Activated B cell treated with CpG ODN at 0.5 μM for 24 hours (primary cell): ENCODE measurements at regions not wholly inside any gene's neighbourhood (a gene's known extent, or its start where the extent isn't known, plus 50 kb on each side); places are given as distances from the start of the nearest gene placed in this dataset.

Source experiments
- ATAC-seq: fragments of 200-7000 bp; cut with Tn5 transposase; one replicate; pipeline ENCODE4 v1.10.0; 2021; ENCODE audit warnings: low read depth, mild to moderate bottlenecking, moderate library complexity
- CTCF ChIA-PET: fragments of 350-600 bp; sonication (Branson Sonifier 250); formaldehyde crosslinking; loops from one replicate; lab custom pipeline; 2021; ENCODE audit warnings: antibody characterized with exemption; lab: Charles Lee
- POLR2A ChIA-PET: fragments of 350-600 bp; sonication (Branson Sonifier 250); formaldehyde crosslinking; loops from one replicate; lab custom pipeline; 2021; ENCODE audit warnings: antibody characterized with exemption; lab: Charles Lee
- DNase-seq: peaks from one replicate; pipeline ENCODE4 v3.0.0; 2022
- H3K27ac Mint-ChIP-seq: one replicate; pipeline ENCODE4 v1.8.0; 2020; ENCODE audit warnings: mixed read lengths
- H3K27me3 Mint-ChIP-seq: one replicate; pipeline ENCODE4 v1.8.0; 2021; ENCODE audit warnings: mixed read lengths
- H3K36me3 Mint-ChIP-seq: one replicate; pipeline ENCODE4 v1.8.0; 2021; ENCODE audit warnings: low read depth, mixed read lengths
- H3K4me1 Mint-ChIP-seq: one replicate; pipeline ENCODE4 v1.8.0; 2021; ENCODE audit warnings: mixed read lengths
- H3K4me3 Mint-ChIP-seq: one replicate; pipeline ENCODE4 v1.8.0; 2020; ENCODE audit warnings: mild to moderate bottlenecking, mixed read lengths
- H3K9me3 Mint-ChIP-seq: one replicate; pipeline ENCODE4 v1.8.0; 2020; ENCODE audit warnings: mixed read lengths
- CTCF ChIP-seq: fragments of 200-600 bp; IDR thresholded peaks from one replicate; pipeline ENCODE4 v1.8.0; 2022; ENCODE audit warnings: antibody characterized with exemption, mild to moderate bottlenecking
- intact Hi-C: fragments of 100-400 bp; cut with micrococcal nuclease; formaldehyde crosslinking; loops from one replicate; pipeline ENCODE4 v1.15.1; 2024

GRCh38 chr2:75787532-75788132 is 76.9 kb upstream of the GCFC2 start:
- no peak for TF ChIP-seq CTCF
- H3K36me3 Mint-ChIP-seq, result no peaks in the 10 kb centered on the region
- DNase-seq, result no peak
- no peak overlapping the region for H3K4me3 Mint-ChIP-seq
- ChIA-PET POLR2A (no interaction called here), CTCF (no interaction called here)
- H3K4me1 Mint-ChIP-seq, result no peaks in the 10 kb centered on the region
- no peak overlapping the region for H3K27ac Mint-ChIP-seq
- H3K9me3 Mint-ChIP-seq, result no peaks in the 10 kb centered on the region
- peaks cover 5% of the 10 kb centered on the region for H3K27me3 Mint-ChIP-seq
- intact Hi-C loops, result no loop called here
- ATAC-seq, result no peak

GRCh38 chr2:75775311-75775823 is 64.7 kb upstream of the GCFC2 start:
- ChIA-PET CTCF (no interaction called here), POLR2A (no interaction called here)
- Mint-ChIP-seq H3K27ac (no peak overlapping the region), H3K4me1 (no peaks in the 10 kb centered on the region), H3K36me3 (no peaks in the 10 kb centered on the region), H3K4me3 (no peak overlapping the region), H3K9me3 (peaks cover 3% of the 10 kb centered on the region), H3K27me3 (peaks cover 19% of the 10 kb centered on the region)
- ATAC-seq (no peak), DNase-seq (no peak)
- TF ChIP-seq CTCF, result no peak
- intact Hi-C loops, result no loop called here

GRCh38 chr2:75772908-75773630 is 62.4 kb upstream of the GCFC2 start:
- no peaks in the 10 kb centered on the region for H3K9me3 Mint-ChIP-seq
- intact Hi-C loops, result no loop called here
- ATAC-seq (no peak), DNase-seq (no peak)
- H3K4me3 Mint-ChIP-seq, result no peak overlapping the region
- no peaks in the 10 kb centered on the region for H3K36me3 Mint-ChIP-seq
- no peaks in the 10 kb centered on the region for H3K4me1 Mint-ChIP-seq
- CTCF ChIA-PET, result no interaction called here
- no peak overlapping the region for H3K27ac Mint-ChIP-seq
- POLR2A ChIA-PET, result no interaction called here
- no peak for TF ChIP-seq CTCF
- peaks cover 19% of the 10 kb centered on the region for H3K27me3 Mint-ChIP-seq

GRCh38 chr2:75765798-75766197 is 55.1 kb upstream of the GCFC2 start:
- no peak overlapping the region for H3K27ac Mint-ChIP-seq
- no peak overlapping the region for H3K4me3 Mint-ChIP-seq
- H3K9me3 Mint-ChIP-seq, result no peaks in the 10 kb centered on the region
- DNase-seq (no peak), ATAC-seq (no peak)
- intact Hi-C loops, result no loop called here
- no peaks in the 10 kb centered on the region for H3K4me1 Mint-ChIP-seq
- CTCF ChIA-PET, result no interaction called here
- POLR2A ChIA-PET, result no interaction called here
- TF ChIP-seq CTCF, result no peak
- peaks cover 23% of the 10 kb centered on the region for H3K27me3 Mint-ChIP-seq
- no peaks in the 10 kb centered on the region for H3K36me3 Mint-ChIP-seq

- no peak for TF ChIP-seq CTCF
- no peak overlapping the region for H3K4me3 Mint-ChIP-seq
- no peaks in the 10 kb centered on the region for H3K4me1 Mint-ChIP-seq
- intact Hi-C loops, result no loop called here
- POLR2A ChIA-PET, result no interaction called here
- DNase-seq (no peak), ATAC-seq (no peak)
- peaks cover 23% of the 10 kb centered on the region for H3K27me3 Mint-ChIP-seq
- no peaks in the 10 kb centered on the region for H3K36me3 Mint-ChIP-seq
- no peak overlapping the region for H3K27ac Mint-ChIP-seq
- CTCF ChIA-PET, result no interaction called here
- H3K9me3 Mint-ChIP-seq, result no peaks in the 10 kb centered on the region
Observed at GRCh38 chr2:75764611-75765010, 53.9 kb upstream of the GCFC2 start.
